GM10248 (cell line): ENCODE measurements at regions not wholly inside any gene's neighbourhood (a gene's known extent, or its start where the extent isn't known, plus 50 kb on each side); places are given as distances from the start of the nearest gene placed in this dataset.

Experiments
- CTCF ChIA-PET: fragments of 300-600 bp; sonication (Branson Sonifier 250); formaldehyde crosslinking; extraction: SDS; loops from one replicate; lab custom pipeline; 2021; ENCODE audit warnings: antibody characterized with exemption; lab: Yijun Ruan, JAX
- POLR2A ChIA-PET: fragments of 350-650 bp; sonication (Branson Sonifier 250); formaldehyde crosslinking; extraction: SDS; loops from one replicate; lab custom pipeline; 2020; ENCODE audit warnings: antibody characterized with exemption; lab: Yijun Ruan, JAX
- DNase-seq: peaks from one replicate; pipeline ENCODE4 v3.0.0; 2012; ENCODE audit errors: extremely low spot score
- CTCF ChIP-seq: IDR thresholded peaks from 2 replicates; pipeline ENCODE4 v1.5.1; 2012; ENCODE audit warnings: mild to moderate bottlenecking, low read depth; ENCODE audit errors: extremely low read depth, missing control alignments, control extremely low read depth

- ChIA-PET CTCF (interaction anchor here (0.9 to 1.6 kb wide), 4 partner anchors 14 to 30 kb away, joined by 3 to 4 read pairs (median 3); no protein-coding TSS in a partner anchor), POLR2A (interaction anchor here (0.6 kb wide), 1 partner anchor 14 kb away, joined by 9 read pairs; no protein-coding TSS in a partner anchor)
- no peak for TF ChIP-seq CTCF
- DNase-seq: no peak
Observed at GRCh38 chr1:234958706-234959657, 169.7 kb downstream of the TOMM20 start.

- DNase-seq: no peak
- ChIA-PET CTCF (interaction anchor here (0.9 to 1.3 kb wide), 5 partner anchors 13 to 64 kb away, joined by 3 read pairs; no protein-coding TSS in a partner anchor), POLR2A (no interaction called here)
- no peak for TF ChIP-seq CTCF
Observed at GRCh38 chr1:234958066-234958705, 170.5 kb downstream of the TOMM20 start.

- no peak for DNase-seq
- POLR2A ChIA-PET: interaction anchor here (0.6 kb wide), 2 partner anchors 58 to 105 kb away, joined by 3 to 4 read pairs; no protein-coding TSS in a partner anchor
- CTCF ChIA-PET: interaction anchor here (0.9 to 1.6 kb wide), 7 partner anchors 10 to 81 kb away, joined by 3 read pairs; no protein-coding TSS in a partner anchor
- no peak for TF ChIP-seq CTCF
Observed at GRCh38 chr1:234957330-234958065, 171.1 kb downstream of the TOMM20 start.

GRCh38 chr1:234956821-234957329, 171.8 kb downstream of the TOMM20 start:
- CTCF ChIA-PET: interaction anchor here (1.2 to 1.6 kb wide), 5 partner anchors 9 to 80 kb away, joined by 3 read pairs; no protein-coding TSS in a partner anchor
- no peak for DNase-seq
- TF ChIP-seq CTCF: no peak
- POLR2A ChIA-PET: interaction anchor here (0.6 kb wide), 2 partner anchors 58 to 105 kb away, joined by 3 to 4 read pairs; no protein-coding TSS in a partner anchor

- no peak for TF ChIP-seq CTCF
- CTCF ChIA-PET: interaction anchor here (0.7 to 2.6 kb wide), 9 partner anchors 10 to 343 kb away, joined by 3 to 11 read pairs (median 3); no protein-coding TSS in a partner anchor
- POLR2A ChIA-PET: interaction anchor here (0.7 to 2.1 kb wide), 4 partner anchors 10 to 351 kb away, joined by 3 to 6 read pairs (median 3); no protein-coding TSS in a partner anchor
- no peak for DNase-seq
Observed at GRCh38 chr1:234955107-234955731, 173.4 kb downstream of the TOMM20 start.
